Transverse colon (tissue), 3 donors: ENCODE measurements at regions not wholly inside any gene's neighbourhood (a gene's known extent, or its start where the extent isn't known, plus 50 kb on each side); places are given as distances from the start of the nearest gene placed in this dataset.

Source experiments
- EP300 ChIP-seq: sonication (generic); formaldehyde crosslinking; IDR thresholded peaks from one replicate; pipeline ENCODE4 v1.6.1; 2017; ENCODE audit warnings: antibody characterized with exemption, low read depth
- POLR2A ChIP-seq: fragments of 450-650 bp; IDR thresholded peaks from one replicate; pipeline ENCODE4 v1.6.1; 2016; ENCODE audit warnings: antibody characterized with exemption, mild to moderate bottlenecking, moderate library complexity
- TF ChIP-seq, protein P1 (sequence below), 5 experiments: fragments of 200-600 bp in 3 of 5; fragments of 450-650 bp in 2 of 5; sonication (generic) in 3 of 5; IDR thresholded peaks; 1 replicate in 2 of 5; 2 replicates in 3 of 5; pipeline ENCODE4 v1.5.1; 2016 to 2017; ENCODE audit warnings: antibody characterized with exemption in 5 of 5, inconsistent platforms in 3 of 5, mild to moderate bottlenecking in 2 of 5, moderate library complexity in 1 of 5

GRCh38 chr6:169051371-169051770, 202.3 kb downstream of the THBS2 start:
- TF ChIP-seq, protein P1, sequence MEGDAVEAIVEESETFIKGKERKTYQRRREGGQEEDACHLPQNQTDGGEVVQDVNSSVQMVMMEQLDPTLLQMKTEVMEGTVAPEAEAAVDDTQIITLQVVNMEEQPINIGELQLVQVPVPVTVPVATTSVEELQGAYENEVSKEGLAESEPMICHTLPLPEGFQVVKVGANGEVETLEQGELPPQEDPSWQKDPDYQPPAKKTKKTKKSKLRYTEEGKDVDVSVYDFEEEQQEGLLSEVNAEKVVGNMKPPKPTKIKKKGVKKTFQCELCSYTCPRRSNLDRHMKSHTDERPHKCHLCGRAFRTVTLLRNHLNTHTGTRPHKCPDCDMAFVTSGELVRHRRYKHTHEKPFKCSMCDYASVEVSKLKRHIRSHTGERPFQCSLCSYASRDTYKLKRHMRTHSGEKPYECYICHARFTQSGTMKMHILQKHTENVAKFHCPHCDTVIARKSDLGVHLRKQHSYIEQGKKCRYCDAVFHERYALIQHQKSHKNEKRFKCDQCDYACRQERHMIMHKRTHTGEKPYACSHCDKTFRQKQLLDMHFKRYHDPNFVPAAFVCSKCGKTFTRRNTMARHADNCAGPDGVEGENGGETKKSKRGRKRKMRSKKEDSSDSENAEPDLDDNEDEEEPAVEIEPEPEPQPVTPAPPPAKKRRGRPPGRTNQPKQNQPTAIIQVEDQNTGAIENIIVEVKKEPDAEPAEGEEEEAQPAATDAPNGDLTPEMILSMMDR (IDR thresholded peaks at IDR 0.05) = no peak
- TF ChIP-seq POLR2A (no peak), EP300 (no peak)
